Neural progenitor cell (in vitro differentiated cells): ENCODE measurements at regions not wholly inside any gene's neighbourhood (a gene's known extent, or its start where the extent isn't known, plus 50 kb on each side); places are given as distances from the start of the nearest gene placed in this dataset.

Source experiments
- CTCF ChIP-seq: fragments of 200-600 bp; sonication (generic); IDR thresholded peaks from 2 replicates; pipeline ENCODE4 v1.5.1; 2017; ENCODE audit warnings: antibody characterized with exemption, mild to moderate bottlenecking
- EZH2 ChIP-seq: fragments of 200-600 bp; sonication (generic); IDR thresholded peaks from 2 replicates; pipeline ENCODE4 v1.6.1; 2017; ENCODE audit warnings: antibody characterized with exemption, mild to moderate bottlenecking, moderate library complexity
- EZH2phosphoT487 ChIP-seq: fragments of 200-600 bp; sonication (generic); IDR thresholded peaks from 2 replicates; pipeline ENCODE4 v1.6.1; 2017; ENCODE audit warnings: antibody characterized with exemption

- no peak for TF ChIP-seq CTCF
- no peak for TF ChIP-seq EZH2phosphoT487
- no peak for TF ChIP-seq EZH2
Measured at GRCh38 chr3:65091565-65091964, 403.8 kb upstream of the ADAMTS9 start.
